ENCODE measurements at regions not wholly inside any gene's neighbourhood (a gene's known extent, or its start where the extent isn't known, plus 50 kb on each side); places are given as distances from the start of the nearest gene placed in this dataset.

DNA sequence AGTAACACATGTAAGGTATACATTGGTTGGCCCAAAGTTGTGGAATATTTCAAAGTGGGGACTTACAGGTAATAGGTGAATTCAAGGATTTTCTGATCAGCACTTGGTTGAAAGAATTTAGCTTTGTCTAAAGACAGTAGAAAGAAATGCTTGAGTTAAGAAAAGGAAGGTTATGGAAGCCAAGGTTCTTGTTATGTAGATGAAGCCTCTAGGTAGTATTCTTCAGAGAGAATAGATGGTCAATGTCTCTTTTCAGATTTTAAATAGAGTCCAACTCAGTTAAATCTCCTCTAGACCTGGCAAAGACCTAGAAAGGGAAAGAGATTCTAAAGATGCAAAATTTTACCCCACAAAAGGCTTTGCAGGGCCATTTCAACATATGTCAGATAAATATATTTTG is 157.4 kb downstream of the ANKRD30B start:
- no peak for DNase-seq

DNA sequence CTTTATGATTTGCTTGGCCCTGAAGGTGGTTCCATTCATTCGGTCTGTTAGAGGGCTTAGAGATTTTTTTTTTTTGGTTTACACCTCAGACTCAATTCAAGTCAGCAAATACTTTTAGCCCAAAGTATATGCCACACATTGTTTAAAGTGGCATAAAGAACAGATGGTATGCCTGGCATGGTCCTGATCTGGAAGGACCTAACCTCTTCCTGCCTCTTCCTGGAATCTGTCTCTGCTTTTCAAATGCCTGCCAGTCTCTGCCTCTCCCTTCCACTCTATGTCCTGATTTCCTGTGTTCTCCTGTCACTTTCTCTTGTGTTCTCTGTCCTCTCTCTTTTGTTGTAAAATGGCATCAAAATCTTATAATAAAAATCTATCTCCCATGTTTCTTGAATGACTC is 158.0 kb downstream of the ANKRD30B start:
- DNase-seq: no peak

DNA sequence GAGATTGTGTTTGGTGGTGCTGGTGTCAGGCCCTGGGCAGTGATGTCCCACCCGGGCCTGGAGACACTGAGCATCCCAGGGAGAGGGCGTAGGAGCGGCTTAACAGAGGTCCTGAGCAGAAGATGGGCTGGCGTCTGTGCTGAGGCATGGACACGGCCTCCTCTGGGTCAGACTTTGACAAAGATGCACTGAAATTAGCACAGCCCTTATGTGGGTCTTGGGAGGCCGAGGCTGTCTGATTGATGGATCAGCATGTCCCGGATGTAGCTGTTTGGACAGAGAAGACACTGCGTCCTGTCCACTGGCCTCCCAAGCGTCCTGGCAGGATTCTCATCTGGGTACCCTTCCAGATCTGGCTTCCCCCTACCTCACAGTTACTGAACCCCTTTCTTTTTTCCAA is 159.4 kb downstream of the ANKRD30B start:
- no peak for DNase-seq

DNA sequence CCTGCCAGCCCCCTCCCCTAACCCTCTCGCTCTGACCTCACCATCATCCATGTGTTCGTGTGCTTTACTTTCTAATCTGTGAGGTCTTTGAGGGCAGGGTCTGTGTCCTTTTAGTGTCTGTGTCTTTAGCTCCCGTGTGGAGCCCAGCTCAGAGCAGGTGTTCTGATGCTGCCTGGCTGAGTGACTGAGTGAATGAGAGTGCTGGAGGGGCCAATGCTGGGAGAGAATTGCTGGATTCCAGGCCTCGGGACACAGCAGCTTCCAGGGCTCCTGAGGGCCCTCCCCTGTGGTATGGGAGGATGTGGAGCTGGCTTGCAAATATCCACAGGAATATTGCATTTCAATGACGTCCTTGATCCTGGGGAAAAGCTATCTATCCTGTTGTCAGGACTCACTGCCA is 160.6 kb downstream of the ANKRD30B start:
- no peak for DNase-seq

- DNase-seq: no peak
Observed at GRCh38 chr18:14912967-14913366, 165.0 kb downstream of the ANKRD30B start.

DNA sequence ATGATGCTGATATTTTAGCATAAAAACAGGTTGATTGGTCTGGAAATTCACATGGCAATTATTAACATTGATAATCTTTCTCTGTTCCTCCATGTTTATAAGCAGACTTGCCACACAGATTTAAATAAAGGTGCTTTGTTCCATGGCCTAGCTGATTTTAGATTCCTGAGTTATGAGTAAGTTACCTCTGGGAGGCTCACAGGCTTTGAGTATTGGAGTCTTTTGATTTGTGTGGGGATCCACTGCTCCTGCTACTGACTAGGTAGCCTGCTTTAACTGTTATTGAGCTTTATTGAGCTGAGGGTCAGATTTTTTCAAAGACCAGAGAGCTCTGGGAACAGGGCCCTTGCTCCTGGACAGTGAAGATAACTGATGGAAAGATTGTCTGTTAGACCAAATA is 166.1 kb downstream of the ANKRD30B start:
- DNase-seq: no peak

- DNase-seq: no peak
Observed at GRCh38 chr18:14914771-14915170, 166.8 kb downstream of the ANKRD30B start.

DNA sequence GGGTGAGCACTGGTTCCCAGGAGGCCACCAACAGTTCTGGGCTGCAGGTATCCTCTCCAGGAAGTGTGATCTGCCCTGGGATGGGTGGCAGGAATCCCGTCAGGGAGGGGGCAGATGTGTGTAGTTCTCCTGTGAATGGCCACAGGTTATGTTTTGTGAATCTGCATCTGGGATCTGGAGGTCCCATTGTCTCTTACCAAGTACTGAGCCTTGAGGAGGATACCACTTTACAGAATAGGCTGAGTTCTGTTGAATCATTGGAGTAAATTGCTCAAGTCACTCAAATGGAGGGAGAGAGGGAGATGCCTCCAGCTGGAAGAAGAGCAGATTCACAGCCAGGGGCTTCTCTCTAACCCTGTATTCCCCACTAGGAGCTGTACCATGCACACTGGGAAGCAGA is 168.2 kb downstream of the ANKRD30B start:
- DNase-seq: no peak

- no peak for DNase-seq
Observed at GRCh38 chr18:14916851-14917250, 168.9 kb downstream of the ANKRD30B start.

GRCh38 chr18:14917311-14917710 is 169.3 kb downstream of the ANKRD30B start:
- no peak for DNase-seq

GRCh38 chr18:14919666-14920065 is 171.7 kb downstream of the ANKRD30B start:
- DNase-seq: no peak

GRCh38 chr18:14921031-14921430 is 173.1 kb downstream of the ANKRD30B start:
- DNase-seq: no peak

DNA sequence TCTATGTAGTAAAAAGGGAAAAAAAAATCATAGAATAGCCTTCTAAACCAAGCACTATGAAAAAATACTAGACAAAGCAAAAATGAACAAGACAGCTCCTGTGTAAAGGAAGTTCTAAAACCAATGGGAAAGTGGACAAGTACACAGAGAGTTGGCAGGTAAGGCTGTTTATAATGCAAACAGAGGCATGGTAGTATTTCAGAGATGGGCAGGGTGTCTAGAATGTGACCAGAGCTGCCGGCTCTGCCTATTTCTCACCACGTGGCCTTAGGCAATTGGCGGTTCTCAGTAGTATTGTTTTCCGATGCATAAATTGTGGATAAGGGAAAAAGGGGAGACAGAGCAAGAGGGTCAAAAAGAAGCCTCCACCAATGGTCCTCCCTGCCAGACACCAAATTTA is 173.6 kb downstream of the ANKRD30B start:
- no peak for DNase-seq

- no peak for DNase-seq
Observed at GRCh38 chr18:14922031-14922430, 174.1 kb downstream of the ANKRD30B start.

GRCh38 chr18:14922965-14923565 is 175.1 kb downstream of the ANKRD30B start:
- no peak for DNase-seq

DNA sequence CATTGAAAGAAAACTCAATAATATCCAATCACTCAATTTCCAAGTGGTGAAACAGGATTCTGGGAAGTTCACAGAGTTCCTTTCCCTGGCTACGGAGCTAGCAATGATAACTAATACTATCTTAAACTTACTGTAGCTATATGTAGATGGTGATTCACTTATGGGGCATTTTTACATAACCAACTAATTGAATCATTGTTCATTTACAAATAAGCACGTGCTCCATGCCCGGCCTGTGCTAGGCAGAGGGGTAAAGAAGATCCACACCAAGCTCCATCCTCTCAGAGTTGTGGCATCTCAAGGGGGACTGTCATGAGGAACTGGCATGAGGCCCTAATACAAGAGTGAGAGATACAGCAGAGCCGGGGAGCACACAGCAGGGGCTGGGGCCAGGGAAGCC is 176.3 kb downstream of the ANKRD30B start:
- no peak for DNase-seq

GRCh38 chr18:14925281-14925709 is 177.3 kb downstream of the ANKRD30B start:
- DNase-seq: peak; percentile 83

DNA sequence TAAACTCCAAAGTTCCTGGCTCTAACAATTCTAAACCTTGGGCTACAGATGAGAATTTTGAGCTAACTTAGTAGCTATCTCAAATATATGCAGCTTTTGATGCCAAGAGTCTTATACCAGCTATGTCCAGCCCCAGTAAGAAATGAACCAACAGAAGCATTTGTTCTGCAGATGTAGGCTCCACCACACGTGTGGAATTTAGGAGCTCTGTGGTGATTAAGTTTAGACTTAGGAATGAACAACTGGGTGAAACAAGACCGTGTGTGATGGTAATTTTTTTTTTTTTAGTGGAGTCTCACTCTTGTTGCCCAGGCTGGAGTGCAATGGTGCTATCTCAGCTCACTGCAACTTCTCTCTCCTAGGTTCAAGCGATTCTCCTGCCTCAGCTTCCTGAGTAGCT is 179.7 kb downstream of the ANKRD30B start:
- DNase-seq: no peak

- no peak for DNase-seq
Observed at GRCh38 chr18:14928396-14928795, 180.4 kb downstream of the ANKRD30B start.

DNA sequence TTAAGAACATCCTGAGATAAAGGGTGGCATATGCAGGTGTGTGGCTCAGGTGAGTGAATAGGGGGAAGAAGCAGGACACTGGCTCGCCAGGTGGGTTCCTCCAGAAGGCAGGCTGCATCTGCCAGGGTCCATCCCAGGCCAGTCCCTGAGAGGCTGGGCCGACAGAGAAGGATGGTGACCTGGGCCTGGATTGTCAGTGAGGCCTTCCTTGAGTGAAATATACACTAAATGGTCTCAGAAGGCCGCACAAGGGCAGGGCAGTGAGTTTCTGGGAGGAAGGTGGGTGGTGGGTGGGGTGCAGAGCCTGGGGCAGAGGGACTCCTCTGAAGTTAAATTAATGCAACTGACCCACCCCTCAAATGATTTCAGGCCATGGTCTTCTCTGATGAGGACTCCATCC is 182.1 kb downstream of the ANKRD30B start:
- no peak for DNase-seq

GRCh38 chr18:14930576-14930975 is 182.6 kb downstream of the ANKRD30B start:
- DNase-seq: no peak

DNA sequence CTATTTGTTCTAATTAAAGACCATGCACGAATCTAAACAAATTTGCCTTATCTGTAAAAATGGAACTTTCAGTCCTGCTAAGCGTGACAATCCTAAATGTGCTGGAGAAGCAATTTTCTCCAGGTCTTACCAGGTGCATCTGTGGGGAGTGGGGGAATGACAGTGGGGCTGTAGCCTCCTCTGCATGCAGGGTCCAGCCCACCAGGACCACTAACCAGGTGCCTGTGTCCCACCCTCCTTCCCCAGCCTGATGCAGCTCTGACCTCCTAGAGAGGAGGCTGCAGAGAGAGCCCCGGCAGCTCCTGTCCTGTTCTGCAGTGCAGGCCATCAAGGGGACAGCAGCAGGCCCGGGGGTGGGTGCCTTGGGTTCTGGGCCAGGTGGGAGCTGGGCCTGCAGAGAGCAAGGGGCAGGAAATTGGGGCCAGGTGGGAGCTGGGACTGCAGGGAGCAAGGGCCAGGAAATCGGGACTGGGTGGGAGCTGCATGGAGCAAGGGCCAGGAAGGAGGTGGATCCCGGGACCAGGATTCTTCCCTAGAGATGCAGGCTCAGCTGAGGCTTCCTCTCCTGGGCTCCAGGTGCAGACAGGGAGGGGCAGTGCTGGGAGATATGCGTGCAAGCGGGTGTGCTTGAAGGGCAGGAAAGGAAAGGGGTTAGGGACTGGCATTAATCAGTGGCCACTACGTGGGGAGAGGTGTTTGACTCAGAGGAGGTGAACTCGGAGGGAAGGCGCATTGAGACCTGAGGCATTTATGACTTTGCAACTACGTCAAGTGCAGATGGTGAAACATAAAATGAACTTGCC is 185.3 kb downstream of the ANKRD30B start:
- DNase-seq: no peak

DNA sequence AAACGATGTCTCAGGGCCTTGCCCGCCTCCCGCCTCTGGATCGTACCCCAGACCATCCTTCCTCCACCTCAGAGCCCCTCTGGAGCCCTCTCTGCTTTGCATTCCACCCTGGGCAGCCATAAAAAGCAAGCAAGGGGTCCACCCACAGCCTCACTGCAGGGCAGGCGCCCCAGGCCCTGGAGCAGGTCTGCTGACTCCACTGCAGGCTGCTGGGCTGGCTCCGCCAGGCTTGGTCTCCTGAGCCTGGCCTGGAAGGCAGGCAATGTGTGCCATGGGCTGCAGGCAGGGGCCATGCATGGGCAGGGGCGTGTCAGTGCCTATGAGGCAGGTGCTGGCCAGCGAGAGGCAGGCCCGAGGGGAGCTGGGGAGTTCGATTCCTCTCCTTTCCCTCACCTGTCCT is 186.0 kb downstream of the ANKRD30B start:
- no peak for DNase-seq

DNA sequence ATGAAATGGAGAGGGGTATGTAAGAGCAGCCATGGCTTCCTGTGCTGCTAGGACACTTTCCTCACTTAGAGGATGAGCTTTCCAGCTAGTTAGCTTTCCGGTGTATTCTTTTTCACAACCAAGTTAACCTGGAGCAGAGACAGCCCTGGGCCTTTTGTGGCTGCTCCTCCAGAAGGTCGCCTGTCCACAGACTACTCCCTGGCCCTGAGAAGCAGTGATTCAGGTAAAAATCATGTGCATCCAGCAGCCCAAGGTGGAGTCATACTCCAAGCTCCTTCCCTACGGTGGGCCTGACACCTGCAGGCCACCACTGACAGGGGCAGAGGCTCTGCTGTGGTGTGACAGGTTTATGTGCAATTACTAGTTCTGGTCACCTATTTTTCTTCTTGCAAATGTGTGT is 187.2 kb downstream of the ANKRD30B start:
- DNase-seq: no peak

DNA sequence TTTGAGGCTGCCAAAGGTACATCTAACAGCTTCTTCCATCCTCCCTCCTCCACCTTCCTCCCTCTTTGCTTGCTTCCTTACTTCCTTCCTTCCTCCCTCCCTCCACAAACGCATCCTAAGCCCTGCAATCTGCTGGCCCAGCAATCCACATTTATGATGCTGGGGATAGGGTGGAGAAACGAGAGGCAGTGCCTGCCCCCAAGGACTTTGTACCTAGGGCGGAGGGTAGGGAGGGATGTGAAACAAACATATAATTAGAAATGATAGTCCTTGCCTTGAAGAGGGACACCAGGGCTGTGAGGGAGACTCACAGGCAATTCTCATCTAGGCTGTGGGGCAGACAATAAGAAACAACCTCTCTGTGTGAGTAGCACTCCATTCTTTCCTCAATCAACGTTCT is 188.3 kb downstream of the ANKRD30B start:
- no peak for DNase-seq

Measured in OCI-M1 (cell line).